Subcutaneous abdominal adipose tissue (tissue), 5 donors: ENCODE measurements at regions not wholly inside any gene's neighbourhood (a gene's known extent, or its start where the extent isn't known, plus 50 kb on each side); places are given as distances from the start of the nearest gene placed in this dataset.

Experiments used
- H3K27ac ChIP-seq: one replicate; pipeline ENCODE4 v1.7.0; 2013; ENCODE audit warnings: low read depth, mild to moderate bottlenecking, inconsistent platforms, low read length, moderate library complexity
- H3K27me3 ChIP-seq, 5 donors: one replicate each; pipeline ENCODE4 v1.7.0; 2013; ENCODE audit warnings: low read length in 5 of 5, inconsistent platforms in 1 of 5; ENCODE audit not compliant: control insufficient read depth in 5 of 5, insufficient read depth in 4 of 5
- H3K36me3 ChIP-seq, 5 donors: one replicate each; pipeline ENCODE4 v1.7.0; 2013; ENCODE audit warnings: low read length in 5 of 5; ENCODE audit not compliant: control insufficient read depth in 5 of 5, insufficient read depth in 5 of 5
- H3K4me1 ChIP-seq, 5 donors: one replicate each; pipeline ENCODE4 v1.7.0; 2013; ENCODE audit warnings: low read length in 5 of 5, mild to moderate bottlenecking in 3 of 5, moderate library complexity in 1 of 5; ENCODE audit not compliant: control insufficient read depth in 5 of 5, insufficient read depth in 5 of 5
- H3K4me3 ChIP-seq, 5 donors: one replicate each; pipeline ENCODE4 v1.7.0; 2013; ENCODE audit warnings: low read length in 5 of 5, low read depth in 1 of 5
- H3K9ac ChIP-seq, 5 donors: one replicate each; pipeline ENCODE4 v1.7.0; 2013; ENCODE audit warnings: low read length in 5 of 5, mild to moderate bottlenecking in 4 of 5, moderate library complexity in 3 of 5
- H3K9me3 ChIP-seq, 5 donors: one replicate each; pipeline ENCODE4 v1.7.0; 2013; ENCODE audit warnings: low read length in 5 of 5; ENCODE audit not compliant: control insufficient read depth in 5 of 5
- donor health status: healthy.
- donor health status: healthy.
- donor health status: healthy.
- donor health status: healthy.
- donor health status: healthy.

DNA sequence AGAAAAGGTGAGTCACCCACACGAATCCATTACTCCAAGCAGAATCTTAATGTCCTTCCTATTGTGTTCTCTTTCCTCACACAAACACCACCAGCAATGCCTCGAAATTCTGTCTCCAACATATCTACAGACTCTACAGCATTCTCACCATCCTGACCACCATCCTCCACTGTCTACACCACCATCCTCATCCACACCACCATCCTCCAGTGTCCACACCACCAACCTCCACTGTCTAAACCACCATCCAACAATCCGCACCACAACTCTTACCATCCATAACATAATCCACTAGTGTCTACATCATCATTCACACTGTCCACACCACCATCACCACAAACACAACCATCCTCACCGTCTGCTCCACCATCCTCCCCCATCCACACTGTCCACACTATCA, 121.6 kb upstream of the ALKAL2 start:
- no peak overlapping the region for H3K9ac ChIP-seq
- H3K4me3 ChIP-seq = no peak overlapping the region
- no peaks in the 10 kb centered on the region for H3K36me3 ChIP-seq
- H3K9me3 ChIP-seq = peaks cover 0 to 12% (median 1%) of the 10 kb centered on the region in 5 donors
- H3K4me1 ChIP-seq = no peaks in the 10 kb centered on the region
- H3K27ac ChIP-seq = no peak overlapping the region
- H3K27me3 ChIP-seq = peaks cover 0 to 2% (median 0%) of the 10 kb centered on the region in 5 donors

DNA sequence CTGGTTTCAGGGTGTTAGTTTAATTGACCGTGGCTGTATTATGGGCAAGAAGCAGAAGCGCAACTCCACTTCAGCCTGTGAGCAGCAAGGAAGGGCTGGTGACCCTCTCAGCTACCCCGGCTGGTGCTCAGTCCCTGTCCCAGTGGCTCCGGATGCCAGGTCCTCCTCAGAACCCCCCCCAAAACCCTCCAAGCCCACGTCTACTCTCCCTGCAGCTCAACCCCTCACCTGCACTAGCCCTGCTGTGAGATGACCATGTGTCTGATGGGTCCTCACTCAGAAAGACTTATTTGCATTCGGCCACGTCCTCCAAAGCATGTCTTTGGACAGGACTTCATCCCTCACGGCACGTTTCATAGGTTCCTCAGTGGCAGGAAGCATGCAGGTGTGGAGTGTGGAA, 119.7 kb upstream of the ALKAL2 start:
- peaks cover 0 to 19% (median 10%) of the 10 kb centered on the region in 5 donors for H3K9me3 ChIP-seq
- no peak overlapping the region for H3K9ac ChIP-seq
- H3K27ac ChIP-seq = no peak overlapping the region
- H3K27me3 ChIP-seq = peaks cover 0 to 2% (median 0%) of the 10 kb centered on the region in 5 donors
- no peaks in the 10 kb centered on the region for H3K36me3 ChIP-seq
- no peaks in the 10 kb centered on the region for H3K4me1 ChIP-seq
- H3K4me3 ChIP-seq = no peak overlapping the region

DNA sequence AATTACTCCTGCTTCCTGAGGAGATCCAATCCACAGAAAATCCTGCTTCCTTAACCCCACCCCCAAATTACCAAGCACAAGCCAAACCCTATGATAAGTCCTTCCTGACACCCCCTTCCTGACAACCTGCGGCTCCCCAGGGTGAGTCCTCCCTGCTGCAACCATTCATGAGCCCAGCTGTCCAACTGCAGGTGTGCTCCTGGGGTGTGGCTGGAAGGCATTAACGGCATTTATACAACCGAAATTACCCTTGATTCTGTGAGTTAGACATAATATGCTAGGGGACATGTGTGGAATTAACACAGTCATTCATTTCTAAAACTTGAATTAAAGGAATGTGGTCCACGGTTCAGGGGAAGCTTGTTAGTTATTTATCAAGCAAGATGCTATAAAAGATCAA, 119.0 kb upstream of the ALKAL2 start:
- no peak overlapping the region for H3K9ac ChIP-seq
- peaks cover 0 to 19% (median 10%) of the 10 kb centered on the region in 5 donors for H3K9me3 ChIP-seq
- H3K4me3 ChIP-seq = no peak overlapping the region
- H3K36me3 ChIP-seq = no peaks in the 10 kb centered on the region
- H3K27me3 ChIP-seq = peaks cover 0 to 2% (median 0%) of the 10 kb centered on the region in 5 donors
- no peaks in the 10 kb centered on the region for H3K4me1 ChIP-seq
- no peak overlapping the region for H3K27ac ChIP-seq

DNA sequence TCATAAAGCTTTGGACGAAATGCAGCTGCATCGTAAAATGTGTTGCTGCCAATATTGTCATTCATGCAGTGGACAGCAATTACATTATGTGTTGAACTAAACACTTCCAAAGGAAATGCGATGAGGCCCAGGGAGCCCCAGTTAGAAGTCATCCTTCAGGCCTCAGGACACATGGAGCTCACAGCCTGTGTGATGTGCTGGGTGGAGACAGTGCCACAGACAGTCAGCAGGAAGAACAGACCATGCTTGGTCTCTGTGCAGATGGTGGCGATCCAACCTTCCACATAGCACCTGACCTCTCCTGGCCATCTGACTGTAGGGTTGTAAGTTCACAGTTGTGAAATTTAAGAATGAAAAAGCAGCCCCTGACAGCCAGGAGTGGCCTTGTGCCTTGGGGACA, 118.3 kb upstream of the ALKAL2 start:
- Histone ChIP-seq H3K4me3 (no peak overlapping the region), H3K9ac (no peak overlapping the region), H3K36me3 (no peaks in the 10 kb centered on the region), H3K9me3 (peaks cover 0 to 19% (median 10%) of the 10 kb centered on the region in 5 donors), H3K27ac (no peak overlapping the region), H3K4me1 (no peaks in the 10 kb centered on the region), H3K27me3 (peaks cover 0 to 2% (median 0%) of the 10 kb centered on the region in 5 donors)

DNA sequence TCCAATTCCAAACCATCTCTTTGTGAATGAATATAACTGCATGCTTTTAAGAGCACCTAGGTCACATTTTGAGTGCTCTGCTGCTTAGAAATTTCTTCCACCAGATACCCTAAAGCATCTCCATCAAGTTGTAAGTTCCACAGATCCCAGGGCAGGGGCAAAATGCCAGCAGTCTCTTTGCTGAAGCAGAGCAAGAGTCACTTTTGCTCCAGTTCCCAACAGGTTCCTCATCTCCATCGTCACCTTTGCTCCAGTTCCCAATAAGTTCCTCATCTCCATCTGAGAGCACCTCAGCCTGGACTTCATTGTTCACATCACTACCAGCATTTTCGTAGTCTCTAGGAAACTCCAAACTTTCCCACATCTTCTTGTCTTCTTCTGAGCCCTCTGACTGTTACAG, 116.7 kb upstream of the ALKAL2 start:
- Histone ChIP-seq H3K27ac (no peak overlapping the region), H3K4me3 (no peak overlapping the region), H3K9ac (no peak overlapping the region), H3K27me3 (peaks cover 0 to 2% (median 0%) of the 10 kb centered on the region in 5 donors), H3K36me3 (no peaks in the 10 kb centered on the region), H3K9me3 (peaks cover 0 to 11% (median 10%) of the 10 kb centered on the region in 5 donors), H3K4me1 (no peaks in the 10 kb centered on the region)

DNA sequence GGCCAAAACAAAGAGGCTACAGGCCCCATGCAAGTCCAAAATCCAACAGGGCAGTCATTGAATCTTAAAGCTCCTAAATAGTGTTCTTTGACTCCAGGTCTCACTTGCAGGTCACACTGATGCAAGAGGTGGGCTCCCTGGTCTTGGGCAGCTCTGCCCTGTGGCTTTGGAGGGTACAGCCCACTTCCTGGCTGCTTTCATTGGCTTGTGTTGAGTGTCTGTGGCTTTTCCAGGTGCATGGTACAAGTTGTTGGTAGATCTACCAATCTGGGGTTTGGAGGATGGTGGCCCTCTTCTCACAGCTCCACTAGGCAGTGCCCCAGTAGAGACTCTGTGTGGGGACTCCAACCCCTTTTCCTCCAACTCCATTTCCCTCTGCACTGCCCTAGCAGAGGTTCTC, 115.8 kb upstream of the ALKAL2 start:
- no peaks in the 10 kb centered on the region for H3K36me3 ChIP-seq
- no peaks in the 10 kb centered on the region for H3K4me1 ChIP-seq
- H3K27me3 ChIP-seq = peaks cover 0 to 2% (median 0%) of the 10 kb centered on the region in 5 donors
- no peak overlapping the region for H3K9ac ChIP-seq
- no peak overlapping the region for H3K4me3 ChIP-seq
- no peak overlapping the region for H3K27ac ChIP-seq
- H3K9me3 ChIP-seq = peaks cover 0 to 10% (median 10%) of the 10 kb centered on the region in 5 donors

DNA sequence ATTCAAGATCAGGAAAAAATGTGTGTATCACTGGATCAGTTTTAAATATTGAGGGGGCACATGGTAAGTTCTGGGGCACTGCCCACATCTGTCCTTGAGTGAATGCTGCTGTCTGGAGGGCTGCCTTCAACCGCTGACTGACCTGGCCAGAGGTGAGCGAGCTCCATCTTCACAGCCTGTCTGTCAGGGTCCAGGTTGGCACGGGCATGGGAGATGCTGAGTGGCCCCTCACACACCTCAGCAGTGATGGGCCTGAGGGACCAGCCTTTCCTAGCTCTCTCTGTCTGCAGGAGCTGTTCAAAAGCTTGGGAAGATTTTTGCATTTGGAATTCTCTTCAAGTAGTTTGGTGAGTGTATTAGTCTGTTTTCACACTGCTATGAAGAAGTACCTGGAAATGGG, 114.8 kb upstream of the ALKAL2 start:
- H3K4me1 ChIP-seq = no peaks in the 10 kb centered on the region
- H3K27ac ChIP-seq = no peak overlapping the region
- H3K9ac ChIP-seq = no peak overlapping the region
- H3K27me3 ChIP-seq = peaks cover 0 to 2% (median 0%) of the 10 kb centered on the region in 5 donors
- no peaks in the 10 kb centered on the region for H3K36me3 ChIP-seq
- no peak overlapping the region for H3K4me3 ChIP-seq
- peaks cover 0 to 10% (median 10%) of the 10 kb centered on the region in 5 donors for H3K9me3 ChIP-seq

DNA sequence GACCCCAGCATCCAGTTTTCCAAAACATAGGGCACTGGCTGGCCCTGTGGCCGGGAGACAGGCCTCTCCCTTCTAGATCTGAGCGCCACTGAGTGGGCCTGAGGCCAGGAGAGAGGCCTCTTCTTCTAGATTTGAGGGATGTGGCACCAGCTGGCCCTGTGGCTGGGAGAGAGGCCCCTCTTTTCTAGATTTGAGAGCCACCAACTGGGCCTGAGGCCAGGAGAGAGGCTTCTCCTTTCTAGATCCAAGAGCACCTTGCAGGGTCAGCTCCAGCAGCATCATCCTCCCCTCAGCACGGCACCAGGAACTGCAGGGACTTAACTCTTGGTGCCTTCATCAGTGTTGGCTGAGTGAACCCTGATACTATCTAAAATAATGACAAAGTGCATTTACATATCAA, 114.3 kb upstream of the ALKAL2 start:
- H3K9ac ChIP-seq = no peak overlapping the region
- no peak overlapping the region for H3K4me3 ChIP-seq
- peaks cover 0 to 2% (median 0%) of the 10 kb centered on the region in 5 donors for H3K27me3 ChIP-seq
- H3K36me3 ChIP-seq = no peaks in the 10 kb centered on the region
- no peaks in the 10 kb centered on the region for H3K4me1 ChIP-seq
- H3K9me3 ChIP-seq = peaks cover 0 to 10% (median 10%) of the 10 kb centered on the region in 5 donors
- no peak overlapping the region for H3K27ac ChIP-seq

DNA sequence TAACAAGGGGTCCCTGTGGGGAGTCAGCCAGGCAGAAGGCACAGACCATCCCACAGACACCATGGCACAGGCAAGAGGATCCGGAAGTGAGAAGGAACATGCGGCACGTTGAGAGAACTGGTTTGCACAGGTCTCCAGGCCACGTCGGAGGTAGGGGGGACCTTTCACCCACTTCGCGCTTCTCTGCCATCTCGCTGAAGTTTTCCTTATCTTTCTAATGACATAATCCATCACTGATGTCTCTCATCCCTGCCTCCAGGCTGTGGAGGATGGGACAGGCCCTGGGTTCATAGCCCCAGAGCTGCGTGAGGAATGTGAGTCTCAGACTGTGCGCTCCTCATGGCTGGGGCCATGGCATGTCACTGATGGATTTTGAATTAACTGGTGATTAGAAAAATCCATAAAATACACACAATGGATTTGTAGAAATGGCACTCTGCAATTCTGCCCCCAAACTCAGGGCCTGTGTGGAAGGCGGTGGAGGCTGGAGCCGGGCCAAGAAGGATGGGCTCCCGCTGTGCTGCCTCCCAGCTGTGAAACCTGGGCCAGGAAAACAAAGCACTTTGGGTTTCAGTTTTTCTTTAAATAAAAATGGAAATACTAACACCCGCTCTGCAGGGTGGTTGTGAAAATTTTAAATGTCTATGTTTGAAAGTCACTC, 113.3 kb upstream of the ALKAL2 start:
- H3K4me3 ChIP-seq = no peak overlapping the region
- peaks cover 0 to 10% (median 10%) of the 10 kb centered on the region in 5 donors for H3K9me3 ChIP-seq
- H3K9ac ChIP-seq = no peak overlapping the region
- H3K27me3 ChIP-seq = no peaks in the 10 kb centered on the region
- no peaks in the 10 kb centered on the region for H3K4me1 ChIP-seq
- no peaks in the 10 kb centered on the region for H3K36me3 ChIP-seq
- no peak overlapping the region for H3K27ac ChIP-seq

DNA sequence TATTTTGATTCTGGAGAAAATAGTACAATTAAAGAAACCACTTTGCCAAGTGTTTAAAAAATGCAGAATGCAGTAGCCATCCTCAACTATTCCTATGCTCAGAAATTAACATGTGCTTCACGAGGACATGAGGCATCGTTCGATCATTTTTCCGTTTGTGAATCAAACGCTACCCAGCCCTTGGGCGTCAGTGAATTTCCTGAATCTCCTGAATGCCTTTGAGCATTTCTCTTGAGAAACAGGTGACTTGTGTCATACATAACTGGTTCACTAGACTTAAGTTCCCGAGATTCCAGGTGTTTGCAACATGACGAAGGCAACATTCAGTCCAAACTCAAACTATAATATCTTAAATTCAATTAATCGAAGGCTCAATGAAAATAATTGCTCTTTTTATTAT, 110.0 kb upstream of the ALKAL2 start:
- no peak overlapping the region for H3K27ac ChIP-seq
- no peaks in the 10 kb centered on the region for H3K9me3 ChIP-seq
- H3K27me3 ChIP-seq = peaks cover 4 to 11% (median 7%) of the 10 kb centered on the region in 5 donors
- no peak overlapping the region for H3K9ac ChIP-seq
- no peaks in the 10 kb centered on the region for H3K4me1 ChIP-seq
- no peak overlapping the region for H3K4me3 ChIP-seq
- H3K36me3 ChIP-seq = no peaks in the 10 kb centered on the region
